Psoas muscle (tissue), 7 donors: ENCODE measurements at regions not wholly inside any gene's neighbourhood (a gene's known extent, or its start where the extent isn't known, plus 50 kb on each side); places are given as distances from the start of the nearest gene placed in this dataset.

Experiments
- ATAC-seq, 4 donors: fragments of 200-7000 bp; cut with Tn5 transposase; one replicate each; pipeline ENCODE4 v1.9.1; 2020; ENCODE audit warnings: moderate library complexity in 3 of 4, mild to moderate bottlenecking in 2 of 4
- DNase-seq, 2 donors: peaks; one replicate each; pipeline ENCODE4 v3.0.0-alpha.2; 2020
- H3K27ac ChIP-seq: fragments of 200-600 bp; one replicate; pipeline ENCODE4 v1.8.0; 2022
- H3K27me3 ChIP-seq, 3 donors: fragments of 200-600 bp in 1 of 3; one replicate each; pipeline versions ENCODE4 v1.6.1 to v1.8.0; 2013 to 2022; ENCODE audit warnings: low read length in 2 of 3, mild to moderate bottlenecking in 2 of 3, moderate library complexity in 1 of 3; ENCODE audit not compliant: insufficient read depth in 3 of 3
- H3K36me3 ChIP-seq, 2 donors: fragments of 200-600 bp in 1 of 2; one replicate each; pipeline versions ENCODE4 v1.6.1 to v1.8.0; 2013 to 2022; ENCODE audit warnings: low read depth in 1 of 2, mild to moderate bottlenecking in 1 of 2, moderate library complexity in 1 of 2; ENCODE audit not compliant: insufficient read depth in 1 of 2
- H3K4me1 ChIP-seq: fragments of 200-600 bp; one replicate; pipeline ENCODE4 v1.8.0; 2022
- H3K4me3 ChIP-seq: fragments of 200-600 bp; one replicate; pipeline ENCODE4 v1.8.0; 2022; ENCODE audit warnings: mild to moderate bottlenecking
- H3K9me3 ChIP-seq: fragments of 200-600 bp; one replicate; pipeline ENCODE4 v1.8.0; 2022
- CTCF ChIP-seq: fragments of 200-600 bp; IDR thresholded peaks from one replicate; pipeline ENCODE4 v1.8.0; 2022; ENCODE audit warnings: antibody characterized with exemption
- WGBS, 3 donors: extraction: QIAGEN DNeasy Blood & Tissue Kit; methylation state at CpG; one replicate each; pipeline versions ENCODE4 v1.1.6 to v1.1.7; 2013; 5-methylcytosine and 5-hydroxymethylcytosine counted together
- intact Hi-C, 2 donors: fragments of 100-400 bp; cut with DNase I; formaldehyde crosslinking; loops; one replicate each; pipeline versions ENCODE4 v1.11.0 to v1.14.2; 2022
- donor health status: healthy with polysubstance abuse.
- donor health status: DM: no; HTN: no; CAD: no; lungs with moderate emphysema.
- donor health status: Bipolar disorder and iron deficiency.
- donor health status: healthy.
- donor health status: DM: yes; HTN: yes; CAD: no.
- donor health status: DM: no; HTN: no; CAD: no.
- donor health status: DM: yes; HTN: yes; CAD: no.

GRCh38 chr13:56850852-56851251 is 289.9 kb upstream of the PRR20A start:
- Histone ChIP-seq H3K9me3 (no peaks in the 10 kb centered on the region), H3K36me3 (no peaks in the 10 kb centered on the region), H3K27ac (no peak overlapping the region), H3K4me3 (no peak overlapping the region), H3K4me1 (no peaks in the 10 kb centered on the region), H3K27me3 (no peaks in the 10 kb centered on the region)
- intact Hi-C loops: no loop called here
- ATAC-seq: no peak
- WGBS, 3 donors: 71 to 79% (median 75%) methylated on average over 2 of the region's 2 CpGs
- TF ChIP-seq CTCF: no peak
- no peak for DNase-seq

GRCh38 chr13:56861476-56861875 is 279.2 kb upstream of the PRR20A start:
- no peaks in the 10 kb centered on the region for H3K27me3 ChIP-seq
- no peak for ATAC-seq
- DNase-seq: no peak
- no peaks in the 10 kb centered on the region for H3K36me3 ChIP-seq
- no peak overlapping the region for H3K4me3 ChIP-seq
- WGBS, 3 donors: 19 to 31% (median 20%) methylated on average over 2 of the region's 2 CpGs
- no peaks in the 10 kb centered on the region for H3K9me3 ChIP-seq
- intact Hi-C loops: no loop called here
- TF ChIP-seq CTCF: no peak
- H3K4me1 ChIP-seq: no peaks in the 10 kb centered on the region
- H3K27ac ChIP-seq: no peak overlapping the region

GRCh38 chr13:56864451-56864850 is 276.3 kb upstream of the PRR20A start:
- DNase-seq: no peak
- Histone ChIP-seq H3K27me3 (no peaks in the 10 kb centered on the region), H3K4me3 (no peak overlapping the region), H3K27ac (no peak overlapping the region), H3K36me3 (no peaks in the 10 kb centered on the region), H3K4me1 (no peaks in the 10 kb centered on the region), H3K9me3 (no peaks in the 10 kb centered on the region)
- no peak for TF ChIP-seq CTCF
- 21 to 30% (median 23%) methylated on average over 2 of the region's 2 CpGs for WGBS, 3 donors
- no peak for ATAC-seq
- intact Hi-C loops: no loop called here

GRCh38 chr13:56865416-56865815 is 275.3 kb upstream of the PRR20A start:
- Histone ChIP-seq H3K9me3 (no peaks in the 10 kb centered on the region), H3K4me3 (no peak overlapping the region), H3K36me3 (no peaks in the 10 kb centered on the region), H3K4me1 (no peaks in the 10 kb centered on the region), H3K27ac (no peak overlapping the region), H3K27me3 (no peaks in the 10 kb centered on the region)
- intact Hi-C loops: no loop called here
- ATAC-seq (no peak), DNase-seq (no peak)
- WGBS, 3 donors: 38 to 59% (median 44%) methylated on average over 1 of the region's 1 CpG
- no peak for TF ChIP-seq CTCF

- H3K4me3 ChIP-seq: no peak overlapping the region
- no peaks in the 10 kb centered on the region for H3K4me1 ChIP-seq
- 63 to 86% (median 80%) methylated on average over 2 to 4 of the region's 4 CpGs for WGBS, 3 donors
- no peaks in the 10 kb centered on the region for H3K27me3 ChIP-seq
- DNase-seq (no peak), ATAC-seq (no peak)
- H3K9me3 ChIP-seq: no peaks in the 10 kb centered on the region
- no peak for TF ChIP-seq CTCF
- H3K36me3 ChIP-seq: no peaks in the 10 kb centered on the region
- intact Hi-C loops: no loop called here
- no peak overlapping the region for H3K27ac ChIP-seq
These were observed 271.0 kb upstream of the PRR20A start for GRCh38 chr13:56869671-56870070.
